Activated T-cell treated with anti-CD3 and anti-CD28 coated beads, Interleukin-2, amount 50 U/mL, for 4 hours (primary cell): ENCODE measurements at regions not wholly inside any gene's neighbourhood (a gene's known extent, or its start where the extent isn't known, plus 50 kb on each side); places are given as distances from the start of the nearest gene placed in this dataset.

ENCODE experiments used
- ATAC-seq, 2 donors: fragments of 200-7000 bp; cut with Tn5 transposase; one replicate each; pipeline ENCODE4 v1.10.0; 2021
- DNase-seq: peaks from one replicate; pipeline ENCODE4 v3.0.0-alpha.2; 2020
- H3K27me3 Mint-ChIP-seq: one replicate; pipeline ENCODE4 v1.8.0; 2021; ENCODE audit warnings: low read depth, mixed read lengths
- H3K36me3 Mint-ChIP-seq: one replicate; pipeline ENCODE4 v1.8.0; 2022; ENCODE audit warnings: mixed read lengths; ENCODE audit not compliant: insufficient read depth
- H3K4me1 Mint-ChIP-seq: one replicate; pipeline ENCODE4 v1.8.0; 2021; ENCODE audit warnings: low read depth, mixed read lengths
- H3K4me3 Mint-ChIP-seq: one replicate; pipeline ENCODE4 v1.8.0; 2021; ENCODE audit warnings: mild to moderate bottlenecking, moderate library complexity, mixed read lengths
- H3K9me3 Mint-ChIP-seq: one replicate; pipeline ENCODE4 v1.8.0; 2021; ENCODE audit warnings: mixed read lengths

- no peak for DNase-seq
Observed at GRCh38 chr4:4667622-4668081, 125.8 kb upstream of the STX18 start.

GRCh38 chr4:4666693-4667621 lies 125.1 kb upstream of the STX18 start:
- Mint-ChIP-seq H3K4me3 (no peak overlapping the region), H3K9me3 (no peaks in the 10 kb centered on the region), H3K36me3 (peaks cover 9% of the 10 kb centered on the region), H3K27me3 (no peaks in the 10 kb centered on the region), H3K4me1 (no peaks in the 10 kb centered on the region)
- DNase-seq: no peak
- ATAC-seq: no peak

More at GRCh38 chr4:4667622-4668081, 125.8 kb upstream of the STX18 start:
- Mint-ChIP-seq H3K9me3 (no peaks in the 10 kb centered on the region), H3K36me3 (peaks cover 9% of the 10 kb centered on the region), H3K27me3 (no peaks in the 10 kb centered on the region), H3K4me3 (no peak overlapping the region), H3K4me1 (no peaks in the 10 kb centered on the region)
- ATAC-seq: no peak

- H3K36me3 Mint-ChIP-seq: peaks cover 12% of the 10 kb centered on the region
- no peak for ATAC-seq
Observed at GRCh38 chr4:4666187-4666586, 124.3 kb upstream of the STX18 start.

GRCh38 chr4:4664234-4664633 lies 122.4 kb upstream of the STX18 start:
- ATAC-seq: no peak
- no peak for DNase-seq
- H3K27me3 Mint-ChIP-seq: no peaks in the 10 kb centered on the region
- no peaks in the 10 kb centered on the region for H3K9me3 Mint-ChIP-seq
- H3K36me3 Mint-ChIP-seq: peaks cover 12% of the 10 kb centered on the region
- H3K4me3 Mint-ChIP-seq: no peak overlapping the region
- H3K4me1 Mint-ChIP-seq: no peaks in the 10 kb centered on the region

More at GRCh38 chr4:4666187-4666586, 124.3 kb upstream of the STX18 start:
- H3K9me3 Mint-ChIP-seq: no peaks in the 10 kb centered on the region
- no peaks in the 10 kb centered on the region for H3K27me3 Mint-ChIP-seq
- no peaks in the 10 kb centered on the region for H3K4me1 Mint-ChIP-seq
- no peak overlapping the region for H3K4me3 Mint-ChIP-seq
- DNase-seq: no peak

GRCh38 chr4:4663028-4663427 lies 121.2 kb upstream of the STX18 start:
- no peak overlapping the region for H3K4me3 Mint-ChIP-seq
- H3K36me3 Mint-ChIP-seq: peaks cover 15% of the 10 kb centered on the region
- DNase-seq (no peak), ATAC-seq (no peak)
- H3K27me3 Mint-ChIP-seq: no peaks in the 10 kb centered on the region
- H3K9me3 Mint-ChIP-seq: no peaks in the 10 kb centered on the region
- H3K4me1 Mint-ChIP-seq: no peaks in the 10 kb centered on the region

- H3K36me3 Mint-ChIP-seq: peaks cover 19% of the 10 kb centered on the region
- H3K27me3 Mint-ChIP-seq: no peaks in the 10 kb centered on the region
- H3K4me1 Mint-ChIP-seq: no peaks in the 10 kb centered on the region
- no peak for DNase-seq
- H3K4me3 Mint-ChIP-seq: no peak overlapping the region
- no peaks in the 10 kb centered on the region for H3K9me3 Mint-ChIP-seq
- ATAC-seq: no peak
Observed at GRCh38 chr4:4662230-4662629, 120.4 kb upstream of the STX18 start.

GRCh38 chr4:4659871-4660651 lies 118.2 kb upstream of the STX18 start:
- ATAC-seq (no peak), DNase-seq (no peak)
- Mint-ChIP-seq H3K4me3 (no peak overlapping the region), H3K36me3 (peaks cover 13% of the 10 kb centered on the region), H3K4me1 (no peaks in the 10 kb centered on the region), H3K9me3 (no peaks in the 10 kb centered on the region), H3K27me3 (no peaks in the 10 kb centered on the region)

- no peak for DNase-seq
- no peaks in the 10 kb centered on the region for H3K9me3 Mint-ChIP-seq
- no peaks in the 10 kb centered on the region for H3K4me1 Mint-ChIP-seq
Observed at GRCh38 chr4:4658052-4658451, 116.2 kb upstream of the STX18 start.

GRCh38 chr4:4656977-4657376 lies 115.1 kb upstream of the STX18 start:
- Mint-ChIP-seq H3K36me3 (peaks cover 19% of the 10 kb centered on the region), H3K27me3 (no peaks in the 10 kb centered on the region), H3K9me3 (no peaks in the 10 kb centered on the region), H3K4me1 (no peaks in the 10 kb centered on the region), H3K4me3 (no peak overlapping the region)
- ATAC-seq: no peak
- no peak for DNase-seq

More at GRCh38 chr4:4658052-4658451, 116.2 kb upstream of the STX18 start:
- Mint-ChIP-seq H3K36me3 (peaks cover 16% of the 10 kb centered on the region), H3K4me3 (no peak overlapping the region), H3K27me3 (no peaks in the 10 kb centered on the region)
- no peak for ATAC-seq

- Mint-ChIP-seq H3K4me3 (no peak overlapping the region), H3K36me3 (peaks cover 17% of the 10 kb centered on the region), H3K27me3 (no peaks in the 10 kb centered on the region), H3K9me3 (no peaks in the 10 kb centered on the region), H3K4me1 (no peaks in the 10 kb centered on the region)
- no peak for DNase-seq
- no peak for ATAC-seq
Observed at GRCh38 chr4:4655901-4656300, 114.1 kb upstream of the STX18 start.

- DNase-seq (no peak), ATAC-seq (no peak)
- Mint-ChIP-seq H3K36me3 (peaks cover 21% of the 10 kb centered on the region), H3K27me3 (no peaks in the 10 kb centered on the region), H3K4me3 (no peak overlapping the region), H3K4me1 (no peaks in the 10 kb centered on the region), H3K9me3 (no peaks in the 10 kb centered on the region)
Observed at GRCh38 chr4:4655011-4655410, 113.2 kb upstream of the STX18 start.

- Mint-ChIP-seq H3K27me3 (no peaks in the 10 kb centered on the region), H3K4me3 (no peak overlapping the region), H3K9me3 (no peaks in the 10 kb centered on the region), H3K4me1 (no peaks in the 10 kb centered on the region), H3K36me3 (peaks cover 19% of the 10 kb centered on the region)
- DNase-seq (no peak), ATAC-seq (no peak)
Observed at GRCh38 chr4:4651811-4652755, 110.2 kb upstream of the STX18 start.

- Mint-ChIP-seq H3K4me3 (no peak overlapping the region), H3K36me3 (peaks cover 10% of the 10 kb centered on the region), H3K9me3 (no peaks in the 10 kb centered on the region), H3K4me1 (no peaks in the 10 kb centered on the region), H3K27me3 (no peaks in the 10 kb centered on the region)
- ATAC-seq (no peak), DNase-seq (no peak)
Observed at GRCh38 chr4:4647041-4647440, 105.2 kb upstream of the STX18 start.

GRCh38 chr4:4645743-4646142 lies 103.9 kb upstream of the STX18 start:
- H3K27me3 Mint-ChIP-seq: no peaks in the 10 kb centered on the region
- no peaks in the 10 kb centered on the region for H3K4me1 Mint-ChIP-seq
- H3K36me3 Mint-ChIP-seq: peaks cover 10% of the 10 kb centered on the region
- DNase-seq: no peak
- H3K4me3 Mint-ChIP-seq: no peak overlapping the region
- H3K9me3 Mint-ChIP-seq: no peaks in the 10 kb centered on the region
- no peak for ATAC-seq
